Testis (tissue), 2 donors: ENCODE measurements at regions not wholly inside any gene's neighbourhood (a gene's known extent, or its start where the extent isn't known, plus 50 kb on each side); places are given as distances from the start of the nearest gene placed in this dataset.

Source experiments
- DNase-seq: peaks from one replicate; pipeline ENCODE4 v3.0.0-alpha.2; 2019
- H3K27ac ChIP-seq, 2 donors: fragments of 200-600 bp; sonication (generic); one replicate each; pipeline ENCODE4 v1.5.1; 2019
- H3K27me3 ChIP-seq: fragments of 200-600 bp; sonication (generic); one replicate; pipeline ENCODE4 v1.5.1; 2019
- H3K36me3 ChIP-seq: fragments of 200-600 bp; sonication (generic); one replicate; pipeline ENCODE4 v1.5.1; 2017; ENCODE audit warnings: low read depth; ENCODE audit errors: missing control alignments
- H3K4me1 ChIP-seq: fragments of 200-600 bp; sonication (generic); one replicate; pipeline ENCODE4 v1.5.1; 2019
- H3K4me3 ChIP-seq, 2 donors: fragments of 200-600 bp; sonication (generic); one replicate each; pipeline ENCODE4 v1.5.1; 2017 to 2019
- H3K9me3 ChIP-seq: fragments of 200-600 bp; sonication (generic); one replicate; pipeline ENCODE4 v1.5.1; 2017
- POLR2A ChIP-seq: fragments of 450-650 bp; IDR thresholded peaks from one replicate; pipeline ENCODE4 v1.6.1; 2017; ENCODE audit warnings: antibody characterized with exemption, mild to moderate bottlenecking, moderate library complexity
- WGBS, 2 donors: methylation state at CpG; one replicate each; pipeline ENCODE4 v1.1.5; 2018; 5-methylcytosine and 5-hydroxymethylcytosine counted together
- intact Hi-C: fragments of 100-400 bp; cut with DNase I; formaldehyde crosslinking; loops from one replicate; pipeline ENCODE4 v1.15.1; 2023; ENCODE audit warnings: low total_unique reads
- TF ChIP-seq, protein P1 (sequence below), 3 experiments: fragments of 450-650 bp in 2 of 3; fragments of 200-600 bp in 1 of 3; sonication (generic) in 1 of 3; IDR thresholded peaks; one replicate each; pipeline ENCODE4 v1.5.1; 2016 to 2019; ENCODE audit warnings: antibody characterized with exemption in 3 of 3, mild to moderate bottlenecking in 2 of 3, moderate library complexity in 1 of 3

DNA sequence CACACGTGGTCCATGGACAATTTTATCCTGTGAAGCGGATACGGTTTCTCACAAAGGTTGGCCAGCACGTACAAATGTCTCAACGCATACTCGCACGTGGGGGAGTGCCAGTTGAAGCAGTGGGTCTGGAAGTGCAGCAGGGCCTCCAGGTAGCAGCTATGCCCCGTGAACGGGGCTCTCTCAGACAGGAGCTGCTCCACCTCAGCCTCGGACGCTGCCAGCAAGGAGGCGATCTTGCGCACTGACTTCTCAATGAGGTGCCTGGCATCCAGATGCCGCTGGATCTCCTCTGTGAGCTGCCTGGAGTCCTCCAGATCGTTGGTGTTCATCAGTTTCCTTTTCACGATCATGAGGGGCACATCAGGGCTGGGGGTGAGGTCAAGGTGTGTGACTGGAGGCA is 2272.0 kb downstream of the PCDH9 start:
- no peak overlapping the region for H3K4me3 ChIP-seq
- intact Hi-C loops, result no loop called here
- no peaks in the 10 kb centered on the region for H3K4me1 ChIP-seq
- no peaks in the 10 kb centered on the region for H3K9me3 ChIP-seq
- 67 to 86% methylated on average over 5 to 16 of the region's 16 CpGs for WGBS, 2 donors
- TF ChIP-seq, protein P1, sequence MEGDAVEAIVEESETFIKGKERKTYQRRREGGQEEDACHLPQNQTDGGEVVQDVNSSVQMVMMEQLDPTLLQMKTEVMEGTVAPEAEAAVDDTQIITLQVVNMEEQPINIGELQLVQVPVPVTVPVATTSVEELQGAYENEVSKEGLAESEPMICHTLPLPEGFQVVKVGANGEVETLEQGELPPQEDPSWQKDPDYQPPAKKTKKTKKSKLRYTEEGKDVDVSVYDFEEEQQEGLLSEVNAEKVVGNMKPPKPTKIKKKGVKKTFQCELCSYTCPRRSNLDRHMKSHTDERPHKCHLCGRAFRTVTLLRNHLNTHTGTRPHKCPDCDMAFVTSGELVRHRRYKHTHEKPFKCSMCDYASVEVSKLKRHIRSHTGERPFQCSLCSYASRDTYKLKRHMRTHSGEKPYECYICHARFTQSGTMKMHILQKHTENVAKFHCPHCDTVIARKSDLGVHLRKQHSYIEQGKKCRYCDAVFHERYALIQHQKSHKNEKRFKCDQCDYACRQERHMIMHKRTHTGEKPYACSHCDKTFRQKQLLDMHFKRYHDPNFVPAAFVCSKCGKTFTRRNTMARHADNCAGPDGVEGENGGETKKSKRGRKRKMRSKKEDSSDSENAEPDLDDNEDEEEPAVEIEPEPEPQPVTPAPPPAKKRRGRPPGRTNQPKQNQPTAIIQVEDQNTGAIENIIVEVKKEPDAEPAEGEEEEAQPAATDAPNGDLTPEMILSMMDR (IDR thresholded peaks at IDR 0.05), result no peak
- no peak for TF ChIP-seq POLR2A
- no peaks in the 10 kb centered on the region for H3K27me3 ChIP-seq
- H3K36me3 ChIP-seq, result no peaks in the 10 kb centered on the region
- no peak overlapping the region for H3K27ac ChIP-seq
- DNase-seq, result no peak

DNA sequence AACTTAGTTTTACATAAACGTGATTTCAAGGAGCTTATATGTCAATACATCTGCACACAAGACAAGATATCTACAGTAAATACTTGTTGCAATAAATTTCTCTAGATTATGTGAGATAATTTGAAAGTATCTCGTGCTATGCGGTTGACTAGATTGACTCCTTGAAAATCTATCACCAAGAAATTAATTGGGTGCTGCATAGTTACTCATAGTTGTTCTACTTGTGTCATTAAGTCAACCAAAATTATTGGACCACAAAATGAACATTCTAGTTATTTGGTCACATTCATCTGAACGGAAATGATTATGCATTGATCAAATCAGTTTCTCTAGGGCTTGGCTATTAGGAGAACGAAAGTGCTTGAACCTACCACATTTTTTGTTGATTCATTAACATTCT is 2291.5 kb downstream of the PCDH9 start:
- H3K4me1 ChIP-seq, result no peaks in the 10 kb centered on the region
- no peak for TF ChIP-seq POLR2A
- TF ChIP-seq, protein P1 (IDR thresholded peaks at IDR 0.05), result no peak
- intact Hi-C loops, result no loop called here
- H3K27me3 ChIP-seq, result no peaks in the 10 kb centered on the region
- 90 to 94% methylated on average over 5 of the region's 5 CpGs for WGBS, 2 donors
- H3K9me3 ChIP-seq, result no peaks in the 10 kb centered on the region
- no peak overlapping the region for H3K27ac ChIP-seq
- no peaks in the 10 kb centered on the region for H3K36me3 ChIP-seq
- DNase-seq, result no peak
- H3K4me3 ChIP-seq, result no peak overlapping the region

DNA sequence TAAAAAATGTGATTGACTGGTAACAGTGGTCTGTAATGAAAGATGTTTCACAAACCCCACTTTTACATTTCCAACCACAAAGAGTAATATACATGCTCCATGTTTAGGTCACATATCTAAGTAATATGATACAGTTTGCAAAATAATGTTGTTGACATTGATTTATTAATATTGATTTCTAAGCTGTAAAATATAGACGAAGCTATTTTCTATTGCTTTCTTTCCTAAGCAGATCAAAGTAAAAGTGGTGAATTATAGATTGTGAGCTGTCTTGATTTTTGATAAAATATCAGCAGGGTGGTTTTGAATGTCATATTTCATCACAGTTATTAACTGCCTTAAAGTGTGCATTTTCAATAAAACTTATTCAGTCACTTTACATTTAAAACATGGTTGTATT is 2292.8 kb downstream of the PCDH9 start:
- TF ChIP-seq, protein P1 (IDR thresholded peaks at IDR 0.05), result no peak
- TF ChIP-seq POLR2A, result no peak
- no peaks in the 10 kb centered on the region for H3K4me1 ChIP-seq
- no peak for DNase-seq
- H3K9me3 ChIP-seq, result no peaks in the 10 kb centered on the region
- H3K27me3 ChIP-seq, result no peaks in the 10 kb centered on the region
- no peak overlapping the region for H3K27ac ChIP-seq
- no peaks in the 10 kb centered on the region for H3K36me3 ChIP-seq
- intact Hi-C loops, result no loop called here
- WGBS, 2 donors, result 80 to 90% methylated on average over 1 of the region's 1 CpG
- no peak overlapping the region for H3K4me3 ChIP-seq

DNA sequence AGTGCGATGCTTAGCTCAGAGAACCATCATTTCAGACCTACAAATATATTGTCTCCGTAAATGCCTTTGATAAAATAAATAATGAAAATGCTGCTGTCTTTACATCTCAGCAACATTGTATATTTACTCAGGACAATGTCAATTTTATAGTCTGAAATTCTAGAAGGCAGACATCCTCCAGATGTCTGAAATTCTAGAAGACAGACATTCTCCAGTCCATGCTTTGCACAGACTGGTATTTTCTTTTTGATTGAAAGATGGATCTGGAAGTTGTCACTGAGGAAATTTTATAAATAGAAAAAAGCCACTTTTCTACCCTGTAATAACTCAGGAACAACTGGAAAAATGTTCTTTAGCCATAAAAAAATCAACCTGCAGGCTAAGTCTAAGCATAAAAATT is 2293.3 kb downstream of the PCDH9 start:
- intact Hi-C loops, result no loop called here
- no peak for DNase-seq
- no peaks in the 10 kb centered on the region for H3K4me1 ChIP-seq
- 91 to 93% methylated on average over 2 of the region's 2 CpGs for WGBS, 2 donors
- no peak overlapping the region for H3K4me3 ChIP-seq
- no peak overlapping the region for H3K27ac ChIP-seq
- H3K27me3 ChIP-seq, result no peaks in the 10 kb centered on the region
- TF ChIP-seq POLR2A, result no peak
- TF ChIP-seq, protein P1 (IDR thresholded peaks at IDR 0.05), result no peak
- no peaks in the 10 kb centered on the region for H3K36me3 ChIP-seq
- no peaks in the 10 kb centered on the region for H3K9me3 ChIP-seq

DNA sequence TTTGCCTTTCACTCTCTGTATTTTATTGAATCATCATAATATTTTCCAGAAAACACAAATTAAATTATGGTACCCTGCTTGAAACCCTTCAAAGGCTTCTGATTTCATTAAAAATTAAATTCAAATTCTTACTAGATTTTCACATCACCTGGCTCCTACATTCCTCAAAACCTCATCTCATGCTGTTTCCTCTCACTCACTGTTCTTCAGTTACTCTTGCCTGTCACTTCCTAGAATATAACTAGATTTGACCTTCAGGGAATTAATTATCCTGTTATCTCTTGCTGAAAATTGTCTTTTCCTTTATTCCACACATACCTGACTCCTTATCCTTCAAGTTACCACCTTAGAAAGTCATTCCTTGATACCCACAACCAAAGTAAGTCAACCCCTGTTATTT is 2294.7 kb downstream of the PCDH9 start:
- TF ChIP-seq, protein P1 (IDR thresholded peaks at IDR 0.05), result no peak
- TF ChIP-seq POLR2A, result no peak
- Histone ChIP-seq H3K36me3 (no peaks in the 10 kb centered on the region), H3K27ac (no peak overlapping the region), H3K4me3 (no peak overlapping the region), H3K27me3 (no peaks in the 10 kb centered on the region), H3K9me3 (no peaks in the 10 kb centered on the region), H3K4me1 (no peaks in the 10 kb centered on the region)
- intact Hi-C loops, result no loop called here
- no peak for DNase-seq
